ENCODE measurements at regions not wholly inside any gene's neighbourhood (a gene's known extent, or its start where the extent isn't known, plus 50 kb on each side); places are given as distances from the start of the nearest gene placed in this dataset.

- Histone ChIP-seq H3K27ac (ENCODE audit: low read depth) (no peak overlapping the region), H3K4me1 (ENCODE audit: insufficient read depth) (no peaks in the 10 kb centered on the region; the same call in 1 of the 2 replicates), H3K4me2 (no peak overlapping the region), H2AFZ (no peak overlapping the region), H3K27me3 (ENCODE audit: insufficient read depth) (no peaks in the 10 kb centered on the region), H3K4me3 (no peak overlapping the region), H3K36me3 (ENCODE audit: insufficient read depth) (no peaks in the 10 kb centered on the region), H3K9me2 (ENCODE audit: insufficient read depth) (no peaks in the 10 kb centered on the region), H4K20me1 (replicated peaks; ENCODE audit: insufficient read depth) (no peaks in the 10 kb centered on the region), H3F3A (replicated peaks; ENCODE audit: low read depth) (no peaks in the 10 kb centered on the region), H3K79me2 (replicated peaks; ENCODE audit: insufficient read depth) (no peaks in the 10 kb centered on the region)
- DNase-seq (ENCODE audit: low spot score) = no peak
- Mint-ChIP-seq H3K9me3 (no peaks in the 10 kb centered on the region), H3K4me3 (no peak overlapping the region), H3K27me3 (ENCODE audit: insufficient read depth, low read depth, poor library complexity) (peaks cover 3% of the 10 kb centered on the region), H3K4me1 (no peaks in the 10 kb centered on the region), H3K36me3 (ENCODE audit: low read depth) (no peaks in the 10 kb centered on the region), H3K27ac (no peak overlapping the region)
- TF ChIP-seq EZH2 (IDR thresholded peaks at IDR 0.05; ENCODE audit: low read depth, unreplicated experiment) (no peak), ZNF114 (CRISPR knock-in tag; IDR thresholded peaks at IDR 0.05) (no peak), EZH2phosphoT487 (IDR thresholded peaks at IDR 0.05; ENCODE audit: unreplicated experiment) (no peak), CREB1 (CRISPR knock-in tag; IDR thresholded peaks at IDR 0.05; ENCODE audit: low read depth) (no peak), POLR2AphosphoS5 (IDR thresholded peaks at IDR 0.05; ENCODE audit: low read depth) (no peak), CTCF (conservative IDR thresholded peaks at IDR 0.05; ENCODE audit: low read depth in 2 of 2) (no peak), REST (IDR thresholded peaks at IDR 0.05; ENCODE audit: unreplicated experiment) (no peak), JUNB (IDR thresholded peaks at IDR 0.05; ENCODE audit: unreplicated experiment) (no peak), ETS1 (IDR thresholded peaks at IDR 0.05) (no peak), ZNF331 (CRISPR knock-in tag; IDR thresholded peaks at IDR 0.05; ENCODE audit: low read depth) (no peak), STAT1 (IDR thresholded peaks at IDR 0.05; ENCODE audit: unreplicated experiment) (no peak), NANOG (IDR thresholded peaks at IDR 0.05; ENCODE audit: borderline replicate concordance) (no peak), ZNF462 (CRISPR knock-in tag; IDR thresholded peaks at IDR 0.05) (no peak)
- no peak for ATAC-seq
Measured at GRCh38 chr9:87233431-87233830, 264.2 kb upstream of the DAPK1 start.
